Mucosa of descending colon (tissue), 3 donors: ENCODE measurements at regions not wholly inside any gene's neighbourhood (a gene's known extent, or its start where the extent isn't known, plus 50 kb on each side); places are given as distances from the start of the nearest gene placed in this dataset.

Experiments
- ATAC-seq: fragments of 200-7000 bp; cut with Tn5 transposase; one replicate; pipeline ENCODE4 v1.9.1; 2020; ENCODE audit warnings: mild to moderate bottlenecking, moderate library complexity
- DNase-seq, 3 donors: peaks; one replicate each; pipeline ENCODE4 v3.0.0-alpha.2; 2020
- H3K36me3 ChIP-seq: fragments of 200-600 bp; one replicate; pipeline ENCODE4 v1.8.0; 2021; ENCODE audit warnings: low read depth, mild to moderate bottlenecking
- H3K4me1 ChIP-seq: fragments of 200-600 bp; one replicate; pipeline ENCODE4 v1.8.0; 2021; ENCODE audit warnings: low read depth, mild to moderate bottlenecking
- H3K4me3 ChIP-seq: fragments of 200-600 bp; one replicate; pipeline ENCODE4 v1.8.0; 2021; ENCODE audit warnings: mild to moderate bottlenecking
- H3K9me3 ChIP-seq: fragments of 200-600 bp; one replicate; pipeline ENCODE4 v1.8.0; 2021; ENCODE audit warnings: mild to moderate bottlenecking
- intact Hi-C, 2 donors: fragments of 100-400 bp; cut with DNase I in 1 of 2; cut with micrococcal nuclease in 1 of 2; formaldehyde crosslinking; loops; one replicate each; pipeline versions ENCODE4 v1.11.0 to v1.11.1; 2022; cut with DNase I, micrococcal nuclease
- TF ChIP-seq, protein P1 (sequence below): fragments of 200-600 bp; IDR thresholded peaks from one replicate; pipeline ENCODE4 v1.8.0; 2022; ENCODE audit warnings: antibody characterized with exemption, mild to moderate bottlenecking
- donor health status: DM: no; HTN: no; CAD: no; lungs with moderate emphysema.
- donor health status: DM: no; HTN: no; CAD: no.
- donor health status: DM: no; HTN: yes; CAD: no.

DNA sequence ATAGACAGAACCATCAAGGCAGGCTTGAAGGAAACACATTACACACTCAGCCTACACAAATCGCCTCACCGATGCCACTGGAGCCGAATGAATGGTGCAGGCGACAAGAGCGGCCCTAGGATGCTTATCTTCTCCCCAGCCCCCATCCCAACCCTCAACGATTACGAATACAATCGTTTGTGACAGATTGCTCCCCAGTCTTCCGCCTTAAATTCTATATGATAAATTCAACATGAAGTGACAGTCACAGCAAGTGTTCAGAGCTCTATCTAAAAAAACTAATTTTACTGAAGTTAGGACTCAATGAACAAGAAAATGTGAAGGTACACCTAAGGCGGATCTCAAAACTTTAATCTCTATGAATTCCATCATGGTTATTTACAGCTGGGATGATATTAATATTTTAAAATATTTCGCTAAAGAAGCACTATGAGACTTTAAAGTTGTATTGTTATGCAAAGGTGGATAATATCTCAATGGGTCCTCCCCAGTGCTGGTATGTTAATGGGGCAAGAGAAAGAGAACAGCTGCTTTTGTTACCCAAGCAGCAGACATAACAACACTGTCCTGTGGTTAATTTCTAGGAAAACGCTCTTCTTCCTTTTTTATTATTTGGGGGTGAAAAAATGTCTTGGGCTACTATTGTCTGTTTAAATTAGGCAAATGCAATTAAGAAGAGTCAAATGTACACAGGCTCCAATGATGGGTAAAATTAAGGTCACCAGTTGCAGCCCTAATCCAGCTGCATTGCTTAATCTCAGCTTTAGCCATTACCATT is 147.6 kb upstream of the NR2F2 start:
- Histone ChIP-seq H3K4me1 (no peaks in the 10 kb centered on the region), H3K9me3 (no peaks in the 10 kb centered on the region), H3K4me3 (no peak overlapping the region), H3K36me3 (no peaks in the 10 kb centered on the region)
- TF ChIP-seq, protein P1, sequence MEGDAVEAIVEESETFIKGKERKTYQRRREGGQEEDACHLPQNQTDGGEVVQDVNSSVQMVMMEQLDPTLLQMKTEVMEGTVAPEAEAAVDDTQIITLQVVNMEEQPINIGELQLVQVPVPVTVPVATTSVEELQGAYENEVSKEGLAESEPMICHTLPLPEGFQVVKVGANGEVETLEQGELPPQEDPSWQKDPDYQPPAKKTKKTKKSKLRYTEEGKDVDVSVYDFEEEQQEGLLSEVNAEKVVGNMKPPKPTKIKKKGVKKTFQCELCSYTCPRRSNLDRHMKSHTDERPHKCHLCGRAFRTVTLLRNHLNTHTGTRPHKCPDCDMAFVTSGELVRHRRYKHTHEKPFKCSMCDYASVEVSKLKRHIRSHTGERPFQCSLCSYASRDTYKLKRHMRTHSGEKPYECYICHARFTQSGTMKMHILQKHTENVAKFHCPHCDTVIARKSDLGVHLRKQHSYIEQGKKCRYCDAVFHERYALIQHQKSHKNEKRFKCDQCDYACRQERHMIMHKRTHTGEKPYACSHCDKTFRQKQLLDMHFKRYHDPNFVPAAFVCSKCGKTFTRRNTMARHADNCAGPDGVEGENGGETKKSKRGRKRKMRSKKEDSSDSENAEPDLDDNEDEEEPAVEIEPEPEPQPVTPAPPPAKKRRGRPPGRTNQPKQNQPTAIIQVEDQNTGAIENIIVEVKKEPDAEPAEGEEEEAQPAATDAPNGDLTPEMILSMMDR: no peak
- intact Hi-C loops: no loop called here
- ATAC-seq: no peak
- DNase-seq: no peak

DNA sequence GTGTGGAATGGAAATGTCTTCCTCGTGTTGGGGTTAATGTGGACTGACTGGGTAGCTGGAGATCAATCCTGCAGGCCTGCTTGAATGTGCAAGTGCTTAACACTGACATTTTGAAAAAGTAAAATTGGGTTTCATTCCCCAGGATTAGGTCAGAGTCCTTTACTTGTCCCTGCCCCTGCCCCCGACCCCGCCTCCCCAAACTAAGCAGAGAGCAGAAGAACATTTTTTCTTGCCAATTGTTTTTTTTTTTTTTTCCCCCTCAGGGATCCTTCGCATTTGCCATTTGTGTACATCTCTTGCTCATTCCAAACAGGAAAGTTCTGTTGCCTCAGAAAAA is 147.0 kb upstream of the NR2F2 start:
- intact Hi-C loops: no loop called here
- Histone ChIP-seq H3K36me3 (no peaks in the 10 kb centered on the region), H3K9me3 (no peaks in the 10 kb centered on the region), H3K4me1 (no peaks in the 10 kb centered on the region), H3K4me3 (no peak overlapping the region)
- ATAC-seq: no peak
- DNase-seq: no peak
- TF ChIP-seq, protein P1: no peak

DNA sequence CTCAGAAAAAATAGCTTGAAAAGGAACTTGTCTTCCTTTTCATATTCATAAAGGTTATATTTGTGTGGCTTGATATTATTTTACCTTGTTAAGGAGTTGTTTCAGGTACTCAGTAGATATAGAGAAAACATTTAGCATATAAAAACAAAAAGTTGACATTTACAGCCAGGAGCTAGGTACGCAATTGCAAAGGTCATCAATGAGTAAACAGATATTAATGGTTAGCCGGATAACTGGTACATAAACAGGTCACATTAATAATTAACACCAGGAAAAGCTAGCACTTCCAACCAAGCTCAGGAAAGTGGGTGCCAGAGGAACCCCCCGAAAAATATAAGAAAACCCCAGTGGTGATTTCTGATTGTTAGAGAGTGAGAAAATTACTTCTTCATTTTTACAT is 146.6 kb upstream of the NR2F2 start:
- no peak for ATAC-seq
- TF ChIP-seq, protein P1: no peak
- H3K4me3 ChIP-seq: no peak overlapping the region
- no peak for DNase-seq
- no peaks in the 10 kb centered on the region for H3K36me3 ChIP-seq
- H3K9me3 ChIP-seq: no peaks in the 10 kb centered on the region
- intact Hi-C loops: no loop called here
- H3K4me1 ChIP-seq: no peaks in the 10 kb centered on the region

DNA sequence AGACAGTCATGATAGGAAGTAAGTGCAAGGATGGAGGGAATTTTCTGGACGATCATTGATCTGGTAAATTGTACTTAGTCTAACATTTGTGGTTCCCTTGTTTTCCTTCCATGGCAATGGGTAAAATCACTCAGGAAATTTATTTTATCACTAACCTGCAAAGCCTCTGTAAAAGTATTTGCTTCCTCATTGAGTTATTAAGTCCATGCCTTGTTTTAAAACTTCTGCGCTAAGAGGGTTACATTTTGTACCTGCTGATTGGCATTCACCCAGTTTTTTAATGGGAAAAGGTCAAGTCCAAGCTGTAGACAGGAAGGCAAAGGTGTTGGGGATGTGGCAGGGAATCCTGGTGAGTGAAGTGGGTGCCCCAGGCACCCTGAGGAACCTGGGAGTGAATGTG is 146.2 kb upstream of the NR2F2 start:
- DNase-seq: no peak
- ATAC-seq: no peak
- TF ChIP-seq, protein P1: no peak
- intact Hi-C loops: no loop called here
- H3K9me3 ChIP-seq: no peaks in the 10 kb centered on the region
- H3K4me1 ChIP-seq: no peaks in the 10 kb centered on the region
- H3K36me3 ChIP-seq: no peaks in the 10 kb centered on the region
- no peak overlapping the region for H3K4me3 ChIP-seq

DNA sequence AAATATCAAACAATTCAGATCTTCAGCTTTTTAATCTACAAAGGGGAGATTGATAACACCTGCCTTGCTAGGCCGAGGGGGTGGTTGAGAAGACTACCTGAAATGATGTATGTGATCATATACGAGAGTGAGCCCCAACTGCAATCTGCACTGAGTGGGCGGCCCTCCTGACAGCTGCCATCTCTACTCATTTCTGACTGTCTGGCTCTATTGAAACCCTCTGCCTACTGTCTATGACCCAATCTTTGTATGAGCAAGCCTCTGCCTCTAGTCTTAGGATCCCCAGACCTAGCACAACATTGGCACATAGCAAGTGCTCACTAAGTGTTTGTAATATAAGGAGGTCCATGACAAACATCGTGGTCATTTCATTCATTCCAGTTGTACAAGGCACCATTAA is 144.4 kb upstream of the NR2F2 start:
- intact Hi-C loops: no loop called here
- Histone ChIP-seq H3K4me1 (no peaks in the 10 kb centered on the region), H3K4me3 (no peak overlapping the region), H3K36me3 (no peaks in the 10 kb centered on the region), H3K9me3 (no peaks in the 10 kb centered on the region)
- DNase-seq (no peak), ATAC-seq (no peak)
- TF ChIP-seq, protein P1: no peak
